Stimulated activated CD4-positive, alpha-beta T cell treated with anti-CD3 and anti-CD28 coated beads, TNF-alpha, amount 100 ng/mL, for 48 hours (primary cell): ENCODE measurements at regions not wholly inside any gene's neighbourhood (a gene's known extent, or its start where the extent isn't known, plus 50 kb on each side); places are given as distances from the start of the nearest gene placed in this dataset.
"Not testable (repeated sequence)": the region's sequence is repeated elsewhere in the genome, so short reads cannot be mapped to it uniquely, and the experiment has no call there.

Source experiments
- DNase-seq, 3 donors: peaks; one replicate each; pipeline ENCODE4 v3.0.0-alpha.2; 2020; ENCODE audit warnings: low read depth in 3 of 3

- not testable (repeated sequence) for DNase-seq
Observed at GRCh38 chr4:126770811-126771553, 861.8 kb upstream of the INTU start.

GRCh38 chr4:126771618-126772017 lies 861.1 kb upstream of the INTU start:
- not testable (repeated sequence) for DNase-seq

- no peak for DNase-seq
Observed at GRCh38 chr4:126772662-126773061, 860.1 kb upstream of the INTU start.

DNA sequence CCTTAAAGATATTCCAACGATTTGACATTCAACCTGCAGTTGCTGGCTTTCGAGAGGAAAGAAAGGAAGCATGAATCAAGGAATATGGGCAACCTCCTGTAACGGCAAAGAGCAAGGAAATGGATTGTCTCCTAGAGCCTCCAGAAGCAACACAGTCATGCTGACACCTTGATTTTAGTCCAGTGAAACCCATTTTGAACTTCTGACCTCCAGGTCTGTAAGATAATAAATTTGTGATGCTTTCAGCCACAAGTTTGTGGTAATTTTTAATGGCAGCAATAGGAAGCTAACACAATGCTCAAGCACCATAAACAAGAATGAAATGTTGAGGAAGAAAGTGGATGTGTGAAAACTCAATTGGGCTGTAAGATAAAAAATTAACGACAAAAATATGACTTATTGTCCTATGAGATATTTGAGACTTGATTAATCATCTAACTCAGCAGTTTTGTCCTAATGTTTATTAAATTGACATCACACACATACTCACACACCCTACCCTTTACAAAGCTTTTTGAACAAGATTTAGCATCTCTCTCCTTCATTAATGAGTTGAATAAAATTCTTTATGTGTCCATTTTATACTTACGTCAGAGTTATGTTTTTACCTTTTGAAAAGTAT lies 857.2 kb upstream of the INTU start:
- no peak for DNase-seq

DNA sequence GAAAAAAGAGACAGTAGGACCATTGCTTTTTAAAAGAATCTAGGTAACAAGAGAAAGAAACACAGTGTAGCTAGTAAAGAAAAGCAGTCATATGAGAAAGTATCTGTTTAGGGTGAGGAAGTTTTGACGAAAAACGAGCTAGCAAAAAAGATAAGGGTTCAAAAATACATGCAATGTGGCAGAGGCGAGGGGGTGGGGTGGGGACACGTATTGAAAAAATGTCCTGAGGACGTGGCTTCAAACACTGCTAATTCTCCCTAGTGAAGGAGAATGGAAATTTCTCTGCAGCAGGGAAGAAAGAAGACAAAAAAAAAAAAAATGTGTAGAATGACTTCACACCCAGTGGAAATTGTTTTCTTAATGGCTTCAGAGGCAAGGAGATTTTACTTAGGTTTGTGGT lies 856.4 kb upstream of the INTU start:
- no peak for DNase-seq

DNA sequence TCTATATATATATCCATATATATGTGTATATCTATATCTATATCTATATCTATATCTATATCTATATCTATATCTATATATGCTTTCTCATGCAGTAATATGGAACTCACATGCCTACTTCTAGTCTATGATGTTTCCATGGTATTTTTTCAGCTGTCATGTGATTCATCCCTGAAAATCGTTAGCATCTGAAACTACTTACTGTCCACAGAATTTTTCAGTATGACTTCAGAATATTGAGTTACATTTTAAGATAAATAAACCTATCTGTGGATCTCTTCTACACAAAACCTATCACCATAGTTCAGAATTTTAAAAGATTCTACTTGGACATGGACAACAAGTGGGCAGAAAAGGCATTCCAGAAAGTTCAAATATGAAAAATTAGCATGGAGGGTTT lies 855.1 kb upstream of the INTU start:
- DNase-seq, result no peak

DNA sequence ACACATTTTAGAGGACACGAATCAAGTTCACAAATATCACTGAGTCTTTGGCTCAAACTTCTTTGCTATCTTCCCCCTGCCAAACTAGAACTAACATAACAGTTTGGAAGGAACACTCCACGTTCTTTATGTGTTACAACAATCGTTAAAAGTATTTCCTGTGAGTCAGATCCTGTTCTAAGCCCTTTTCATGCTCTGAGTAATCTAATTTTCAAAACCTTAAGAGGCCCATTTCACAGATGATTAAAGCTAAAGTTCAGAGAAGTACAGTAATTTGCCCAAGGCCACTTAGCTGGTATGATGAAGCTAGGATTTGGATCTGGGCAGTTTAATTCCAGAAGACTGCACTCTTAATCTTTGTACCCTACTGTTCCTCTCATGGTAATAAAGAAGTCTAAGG lies 854.4 kb upstream of the INTU start:
- no peak for DNase-seq

DNA sequence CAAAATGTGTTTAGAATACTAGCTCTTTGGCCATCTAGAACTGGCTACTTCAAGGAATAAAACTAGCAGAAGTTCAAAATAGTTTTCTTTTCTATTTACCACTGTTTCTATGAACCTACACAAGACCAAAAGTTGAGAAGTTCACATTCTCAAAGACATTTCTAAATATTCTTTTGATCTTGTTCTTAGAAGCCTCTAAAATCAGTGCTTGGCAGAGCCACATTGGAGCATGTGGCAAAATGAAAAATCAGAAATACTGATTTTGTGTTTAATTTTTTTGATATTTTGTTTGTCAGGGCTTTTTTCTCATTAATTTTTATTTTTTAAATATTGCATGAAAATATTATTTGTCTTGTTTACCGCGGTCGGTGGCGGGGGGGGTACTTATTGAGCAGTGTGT lies 853.8 kb upstream of the INTU start:
- DNase-seq, result no peak

DNA sequence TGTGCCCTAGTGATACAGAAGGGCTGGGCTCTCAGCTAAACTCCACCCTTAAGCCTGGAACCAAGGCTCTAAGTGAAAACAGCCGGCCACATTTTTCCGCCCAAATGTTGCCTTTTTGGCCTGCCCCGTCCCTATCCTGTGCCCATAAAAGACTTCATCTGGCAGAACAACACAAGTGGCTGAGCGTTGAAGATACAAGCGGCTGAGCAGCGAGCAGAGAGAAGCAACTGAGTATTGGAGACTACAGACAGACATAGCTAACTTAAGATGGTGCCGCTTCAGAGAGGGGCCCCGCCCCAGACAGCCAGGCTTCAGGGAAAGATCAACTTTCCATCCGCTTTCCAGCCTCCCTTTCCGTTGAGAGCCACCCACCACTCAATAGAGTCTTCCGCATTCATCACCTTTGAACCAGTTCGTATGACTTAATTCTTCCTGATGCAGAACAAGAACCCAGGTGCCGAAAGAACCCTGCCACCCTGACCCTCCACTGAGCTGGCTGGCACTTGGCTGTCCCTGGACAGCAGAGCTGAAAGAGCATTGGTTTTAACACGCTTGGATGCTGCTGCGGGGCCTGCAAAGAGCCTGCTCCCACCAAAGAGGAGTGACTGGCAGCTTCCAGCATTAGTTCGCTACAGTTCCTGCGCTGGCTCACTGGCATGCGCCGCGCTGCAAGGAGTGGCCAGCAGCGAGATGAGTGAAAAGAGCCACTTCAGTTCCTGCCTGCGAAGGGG lies 853.2 kb upstream of the INTU start:
- no peak for DNase-seq

GRCh38 chr4:126783191-126783590 lies 849.6 kb upstream of the INTU start:
- DNase-seq, result no peak

- no peak for DNase-seq
Observed at GRCh38 chr4:126784966-126785580, 847.7 kb upstream of the INTU start.

DNA sequence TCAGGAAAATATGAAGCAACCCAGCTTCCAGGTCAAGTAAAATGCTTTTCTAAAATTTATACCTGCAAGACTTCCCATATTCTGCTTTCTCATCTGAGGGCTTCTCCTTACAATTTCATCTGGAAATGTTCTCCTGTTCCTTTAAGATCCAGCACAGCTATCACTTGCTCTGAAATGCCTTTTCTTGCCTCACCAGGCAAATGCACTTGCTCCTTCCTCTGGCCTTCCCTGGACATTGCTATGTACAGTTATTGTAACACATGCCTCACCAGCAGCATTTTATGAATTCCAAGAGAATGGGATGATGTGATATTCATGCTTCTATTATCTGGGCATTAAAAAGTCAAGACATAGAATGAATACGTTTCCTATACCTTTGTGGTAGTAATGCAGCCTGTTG lies 842.1 kb upstream of the INTU start:
- DNase-seq, result no peak

GRCh38 chr4:126794363-126794762 lies 838.4 kb upstream of the INTU start:
- no peak for DNase-seq

GRCh38 chr4:126798214-126798613 lies 834.5 kb upstream of the INTU start:
- DNase-seq, result no peak

- DNase-seq, result no peak
Observed at GRCh38 chr4:126799416-126799815, 833.3 kb upstream of the INTU start.

DNA sequence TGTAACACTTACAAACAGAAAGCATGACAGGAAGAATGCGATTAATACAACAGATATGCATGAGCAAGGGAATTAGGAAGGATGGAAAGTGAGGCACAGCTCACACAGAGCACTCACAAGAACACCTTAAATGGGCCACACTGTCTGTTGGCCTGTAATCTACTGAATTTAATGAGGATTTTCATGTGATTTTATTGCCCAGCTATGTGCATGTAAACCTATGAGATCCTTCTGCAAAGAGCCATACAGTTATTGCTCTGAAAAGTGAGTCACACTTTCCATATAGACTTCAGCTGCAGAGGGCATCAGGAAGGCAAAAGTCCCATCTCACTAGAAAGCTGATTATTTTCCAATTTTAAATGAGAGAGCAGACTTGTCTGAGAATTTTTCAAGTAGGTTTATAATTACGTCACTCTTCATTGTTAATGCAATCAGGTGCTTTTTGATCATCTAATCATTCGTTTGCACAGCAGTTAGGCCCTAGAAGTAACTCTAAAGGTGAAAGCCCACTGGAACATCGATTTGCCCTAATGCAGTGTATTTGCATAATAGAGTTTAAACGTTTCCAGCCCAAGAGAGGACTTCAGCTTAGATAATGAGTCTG lies 832.7 kb upstream of the INTU start:
- no peak for DNase-seq

GRCh38 chr4:126800575-126801141 lies 832.1 kb upstream of the INTU start:
- no peak for DNase-seq

DNA sequence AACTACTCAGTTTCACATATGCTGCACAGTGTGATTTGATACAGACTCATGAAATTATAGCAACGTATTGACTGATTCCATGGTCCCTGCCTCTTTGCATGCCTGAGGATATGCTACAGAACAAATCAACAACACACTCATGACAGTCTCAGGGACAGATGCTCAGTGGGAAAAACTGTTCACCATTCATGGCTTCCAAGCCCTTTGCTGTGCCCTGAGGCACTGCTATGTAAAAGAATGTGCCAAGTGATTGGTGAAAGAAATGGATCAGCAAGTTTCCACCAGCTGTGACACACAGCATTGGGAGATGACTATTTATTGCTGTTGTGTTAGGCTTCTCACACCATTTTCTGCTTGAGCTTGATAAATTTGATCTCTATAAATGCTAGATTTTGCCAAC lies 825.6 kb upstream of the INTU start:
- DNase-seq, result no peak

DNA sequence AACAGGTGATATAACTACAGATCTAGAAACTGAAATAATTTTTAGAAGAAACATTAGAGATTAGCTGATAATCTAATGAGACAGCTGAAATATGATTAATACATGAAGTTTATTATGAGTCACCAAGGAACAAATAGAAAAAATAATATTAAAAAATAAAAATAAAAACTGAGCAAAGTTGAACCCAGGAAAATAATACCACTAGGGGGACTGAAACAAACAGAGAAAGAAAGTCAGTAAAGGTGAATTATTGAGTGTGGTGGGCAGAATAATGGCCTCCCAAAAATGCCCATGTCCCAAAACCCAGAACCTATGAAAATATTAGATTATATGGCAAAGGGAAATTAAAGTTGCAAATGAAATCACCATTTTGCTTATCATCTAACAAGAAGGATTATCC lies 820.7 kb upstream of the INTU start:
- DNase-seq, result no peak

DNA sequence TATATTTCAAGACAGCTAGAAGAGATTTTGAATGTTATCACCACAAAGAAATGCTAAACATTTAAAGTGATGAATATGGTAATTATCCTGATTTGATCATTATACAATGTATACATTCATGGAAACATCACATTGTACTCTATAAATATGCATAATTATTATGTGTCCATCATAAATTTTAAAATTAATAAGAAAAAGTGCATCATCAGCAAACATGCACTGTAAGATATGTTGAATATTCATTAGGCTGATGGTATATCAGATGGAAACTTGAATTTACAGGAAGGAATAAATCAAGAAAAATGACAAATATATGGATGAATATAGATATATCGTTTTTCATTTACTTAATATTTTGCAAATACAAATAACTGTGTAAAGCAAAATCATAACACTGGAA lies 812.1 kb upstream of the INTU start:
- DNase-seq, result no peak

GRCh38 chr4:126821152-126821551 lies 811.6 kb upstream of the INTU start:
- DNase-seq, result no peak

GRCh38 chr4:126825083-126825482 lies 807.7 kb upstream of the INTU start:
- no peak for DNase-seq
